Epithelial cell of proximal tubule (primary cell): ENCODE measurements at regions not wholly inside any gene's neighbourhood (a gene's known extent, or its start where the extent isn't known, plus 50 kb on each side); places are given as distances from the start of the nearest gene placed in this dataset.

Source experiments
- DNase-seq: peaks from one replicate; pipeline ENCODE4 v3.0.0-alpha.2; 2011; ENCODE audit warnings: low read depth
- H3K4me3 ChIP-seq: 2 replicates; pipeline ENCODE4 v1.5.1; 2011; ENCODE audit warnings: low read depth, mild to moderate bottlenecking, low read length
- TF ChIP-seq, protein P1 (sequence below): conservative IDR thresholded peaks from 2 replicates; pipeline ENCODE4 v1.5.1; 2012; ENCODE audit warnings: low read depth, mild to moderate bottlenecking, low read length

DNA sequence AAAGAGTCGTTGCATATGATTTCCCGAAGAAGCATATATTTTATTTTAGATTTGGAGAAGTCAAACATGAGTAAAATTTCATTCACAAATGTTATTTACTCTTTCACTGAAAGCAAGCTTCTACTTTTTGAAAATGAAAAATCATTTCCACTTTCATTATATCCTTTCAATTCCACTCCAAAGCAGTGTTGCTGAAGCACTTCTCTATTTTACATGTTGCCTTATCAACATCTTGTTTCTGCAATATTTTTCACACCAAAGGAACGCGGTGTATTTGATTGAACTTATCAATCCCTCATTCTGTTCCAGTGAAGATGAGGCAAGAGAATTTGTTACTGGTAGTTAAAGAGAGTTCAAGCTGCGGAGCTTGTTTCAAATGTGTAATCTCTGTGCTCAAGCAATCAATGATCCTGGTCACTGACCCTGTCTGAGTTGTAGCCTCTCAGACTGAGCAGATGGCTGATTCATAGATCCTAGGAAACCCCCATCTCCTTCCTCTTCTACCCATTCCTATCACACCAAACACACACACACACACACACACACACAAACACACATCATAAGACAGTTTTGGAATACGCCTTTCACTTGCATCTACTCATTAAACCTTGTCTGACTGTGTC is 236.2 kb upstream of the FLRT2 start:
- TF ChIP-seq, protein P1, sequence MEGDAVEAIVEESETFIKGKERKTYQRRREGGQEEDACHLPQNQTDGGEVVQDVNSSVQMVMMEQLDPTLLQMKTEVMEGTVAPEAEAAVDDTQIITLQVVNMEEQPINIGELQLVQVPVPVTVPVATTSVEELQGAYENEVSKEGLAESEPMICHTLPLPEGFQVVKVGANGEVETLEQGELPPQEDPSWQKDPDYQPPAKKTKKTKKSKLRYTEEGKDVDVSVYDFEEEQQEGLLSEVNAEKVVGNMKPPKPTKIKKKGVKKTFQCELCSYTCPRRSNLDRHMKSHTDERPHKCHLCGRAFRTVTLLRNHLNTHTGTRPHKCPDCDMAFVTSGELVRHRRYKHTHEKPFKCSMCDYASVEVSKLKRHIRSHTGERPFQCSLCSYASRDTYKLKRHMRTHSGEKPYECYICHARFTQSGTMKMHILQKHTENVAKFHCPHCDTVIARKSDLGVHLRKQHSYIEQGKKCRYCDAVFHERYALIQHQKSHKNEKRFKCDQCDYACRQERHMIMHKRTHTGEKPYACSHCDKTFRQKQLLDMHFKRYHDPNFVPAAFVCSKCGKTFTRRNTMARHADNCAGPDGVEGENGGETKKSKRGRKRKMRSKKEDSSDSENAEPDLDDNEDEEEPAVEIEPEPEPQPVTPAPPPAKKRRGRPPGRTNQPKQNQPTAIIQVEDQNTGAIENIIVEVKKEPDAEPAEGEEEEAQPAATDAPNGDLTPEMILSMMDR = no peak
- DNase-seq = no peak
- H3K4me3 ChIP-seq = no peak overlapping the region

DNA sequence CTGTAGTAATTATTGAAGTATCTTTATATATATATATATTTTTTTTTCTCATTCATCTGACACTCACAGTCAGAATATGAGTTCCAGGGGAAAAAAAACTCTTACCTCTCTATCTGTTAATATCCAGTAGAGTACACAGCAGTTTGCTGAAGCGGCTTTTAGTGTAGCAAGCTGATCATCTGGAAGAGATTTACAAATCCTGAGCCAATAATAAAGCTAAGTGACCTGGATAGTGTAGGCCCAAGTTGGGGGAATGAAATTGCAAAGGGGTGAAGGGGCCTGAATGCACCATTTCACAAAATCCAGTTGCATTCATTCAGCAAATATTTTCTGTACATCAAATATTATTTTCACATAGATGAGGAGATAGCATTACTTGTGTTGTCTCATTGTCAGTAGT is 234.6 kb upstream of the FLRT2 start:
- TF ChIP-seq, protein P1 = no peak
- H3K4me3 ChIP-seq = no peak overlapping the region
- DNase-seq = no peak

- no peak overlapping the region for H3K4me3 ChIP-seq
- TF ChIP-seq, protein P1 = no peak
- DNase-seq = no peak
Measured at GRCh38 chr14:85296456-85297210, 233.3 kb upstream of the FLRT2 start.

- H3K4me3 ChIP-seq = no peak overlapping the region
- TF ChIP-seq, protein P1 = no peak
- DNase-seq = no peak
Measured at GRCh38 chr14:85300107-85300506, 229.8 kb upstream of the FLRT2 start.

DNA sequence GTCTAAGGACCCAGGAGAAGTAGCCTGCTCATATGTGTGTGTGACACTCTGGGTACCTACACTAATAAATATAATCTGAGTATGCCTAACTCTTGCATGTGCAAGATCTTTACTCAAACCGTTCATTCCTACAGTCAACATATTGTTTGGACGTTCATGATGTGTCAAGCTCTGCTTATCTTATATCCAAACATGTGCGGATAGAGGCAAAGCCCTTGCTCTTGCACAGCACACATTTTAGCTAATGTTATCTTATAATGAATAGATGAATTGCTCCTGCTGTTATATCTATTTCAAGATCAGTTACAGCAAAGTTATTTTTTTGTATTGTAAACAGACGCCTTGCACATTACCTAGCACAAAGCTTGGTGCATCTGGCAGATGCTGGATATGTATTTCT is 228.4 kb upstream of the FLRT2 start:
- no peak for DNase-seq
- H3K4me3 ChIP-seq = no peak overlapping the region
- TF ChIP-seq, protein P1 = no peak

- no peak for DNase-seq
- TF ChIP-seq, protein P1 = no peak
- H3K4me3 ChIP-seq = no peak overlapping the region
Measured at GRCh38 chr14:85306024-85306423, 223.9 kb upstream of the FLRT2 start.
